Gastroesophageal sphincter (tissue), 3 donors: ENCODE measurements at regions not wholly inside any gene's neighbourhood (a gene's known extent, or its start where the extent isn't known, plus 50 kb on each side); places are given as distances from the start of the nearest gene placed in this dataset.

Source experiments
- EP300 ChIP-seq: sonication (generic); formaldehyde crosslinking; IDR thresholded peaks from one replicate; pipeline ENCODE4 v1.6.1; 2017; ENCODE audit warnings: antibody characterized with exemption, mild to moderate bottlenecking
- POLR2A ChIP-seq, 2 donors: fragments of 450-650 bp; IDR thresholded peaks; one replicate each; pipeline ENCODE4 v1.6.1; 2017; ENCODE audit warnings: antibody characterized with exemption in 2 of 2, mild to moderate bottlenecking in 2 of 2, moderate library complexity in 1 of 2
- POLR2AphosphoS5 ChIP-seq: sonication (generic); formaldehyde crosslinking; IDR thresholded peaks from one replicate; pipeline ENCODE4 v1.6.1; 2017; ENCODE audit warnings: antibody characterized with exemption
- TF ChIP-seq, protein P1 (sequence below), 4 experiments: fragments of 200-600 bp in 2 of 4; fragments of 450-650 bp in 2 of 4; sonication (generic) in 1 of 4; IDR thresholded peaks; one replicate each; pipeline ENCODE4 v1.5.1; 2017 to 2019; ENCODE audit warnings: antibody characterized with exemption in 4 of 4, mild to moderate bottlenecking in 2 of 4, moderate library complexity in 2 of 4

DNA sequence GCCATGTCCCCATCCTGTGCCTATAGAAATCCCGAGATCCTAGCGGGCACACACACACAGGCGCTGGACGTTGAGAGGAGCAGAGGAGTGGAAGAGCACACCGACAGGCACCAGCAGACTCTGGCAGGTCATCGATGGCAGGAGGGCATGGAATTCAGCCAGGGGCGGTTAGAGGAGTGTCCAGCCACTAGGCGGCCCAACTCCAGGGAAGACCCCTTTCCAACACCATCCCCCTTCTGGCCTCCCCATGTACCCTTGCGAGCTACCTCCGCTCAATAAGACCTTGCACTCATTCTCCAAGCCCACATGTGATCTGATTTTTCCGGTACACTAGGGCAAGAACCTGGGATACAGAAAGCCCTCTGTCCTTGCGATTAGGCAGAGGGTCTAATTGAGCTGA, 356.0 kb upstream of the DPP6 start:
- TF ChIP-seq POLR2AphosphoS5 (no peak), POLR2A (IDR thresholded peaks at IDR 0.05) (no peak), EP300 (no peak)
- TF ChIP-seq, protein P1, sequence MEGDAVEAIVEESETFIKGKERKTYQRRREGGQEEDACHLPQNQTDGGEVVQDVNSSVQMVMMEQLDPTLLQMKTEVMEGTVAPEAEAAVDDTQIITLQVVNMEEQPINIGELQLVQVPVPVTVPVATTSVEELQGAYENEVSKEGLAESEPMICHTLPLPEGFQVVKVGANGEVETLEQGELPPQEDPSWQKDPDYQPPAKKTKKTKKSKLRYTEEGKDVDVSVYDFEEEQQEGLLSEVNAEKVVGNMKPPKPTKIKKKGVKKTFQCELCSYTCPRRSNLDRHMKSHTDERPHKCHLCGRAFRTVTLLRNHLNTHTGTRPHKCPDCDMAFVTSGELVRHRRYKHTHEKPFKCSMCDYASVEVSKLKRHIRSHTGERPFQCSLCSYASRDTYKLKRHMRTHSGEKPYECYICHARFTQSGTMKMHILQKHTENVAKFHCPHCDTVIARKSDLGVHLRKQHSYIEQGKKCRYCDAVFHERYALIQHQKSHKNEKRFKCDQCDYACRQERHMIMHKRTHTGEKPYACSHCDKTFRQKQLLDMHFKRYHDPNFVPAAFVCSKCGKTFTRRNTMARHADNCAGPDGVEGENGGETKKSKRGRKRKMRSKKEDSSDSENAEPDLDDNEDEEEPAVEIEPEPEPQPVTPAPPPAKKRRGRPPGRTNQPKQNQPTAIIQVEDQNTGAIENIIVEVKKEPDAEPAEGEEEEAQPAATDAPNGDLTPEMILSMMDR (IDR thresholded peaks at IDR 0.05) = no peak
